ENCODE measurements at regions not wholly inside any gene's neighbourhood (a gene's known extent, or its start where the extent isn't known, plus 50 kb on each side); places are given as distances from the start of the nearest gene placed in this dataset.

DNA sequence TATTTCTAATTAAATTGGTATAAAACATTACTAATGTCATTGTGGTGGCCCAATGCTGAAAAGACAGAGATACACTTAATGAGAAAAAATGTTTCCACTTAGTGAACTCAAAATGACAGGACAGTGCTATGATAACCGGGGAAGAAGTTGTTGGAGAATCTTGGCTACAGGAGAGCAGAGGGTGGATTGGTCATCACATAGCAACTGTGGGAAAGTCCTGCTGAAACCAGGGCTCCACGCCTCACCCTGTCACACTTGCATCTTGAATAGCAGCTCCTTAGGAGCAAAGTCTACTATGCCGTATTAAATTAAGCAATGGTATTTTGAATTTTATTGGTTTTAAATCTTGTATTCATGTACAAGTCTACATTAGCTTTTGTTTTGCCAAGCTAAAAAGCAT, 225.5 kb downstream of the KLF6 start:
- TF ChIP-seq, protein P1, sequence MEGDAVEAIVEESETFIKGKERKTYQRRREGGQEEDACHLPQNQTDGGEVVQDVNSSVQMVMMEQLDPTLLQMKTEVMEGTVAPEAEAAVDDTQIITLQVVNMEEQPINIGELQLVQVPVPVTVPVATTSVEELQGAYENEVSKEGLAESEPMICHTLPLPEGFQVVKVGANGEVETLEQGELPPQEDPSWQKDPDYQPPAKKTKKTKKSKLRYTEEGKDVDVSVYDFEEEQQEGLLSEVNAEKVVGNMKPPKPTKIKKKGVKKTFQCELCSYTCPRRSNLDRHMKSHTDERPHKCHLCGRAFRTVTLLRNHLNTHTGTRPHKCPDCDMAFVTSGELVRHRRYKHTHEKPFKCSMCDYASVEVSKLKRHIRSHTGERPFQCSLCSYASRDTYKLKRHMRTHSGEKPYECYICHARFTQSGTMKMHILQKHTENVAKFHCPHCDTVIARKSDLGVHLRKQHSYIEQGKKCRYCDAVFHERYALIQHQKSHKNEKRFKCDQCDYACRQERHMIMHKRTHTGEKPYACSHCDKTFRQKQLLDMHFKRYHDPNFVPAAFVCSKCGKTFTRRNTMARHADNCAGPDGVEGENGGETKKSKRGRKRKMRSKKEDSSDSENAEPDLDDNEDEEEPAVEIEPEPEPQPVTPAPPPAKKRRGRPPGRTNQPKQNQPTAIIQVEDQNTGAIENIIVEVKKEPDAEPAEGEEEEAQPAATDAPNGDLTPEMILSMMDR (IDR thresholded peaks at IDR 0.05) = no peak
- no peak for TF ChIP-seq POLR2A (IDR thresholded peaks at IDR 0.05)
